H1 (cell line): ENCODE measurements at regions not wholly inside any gene's neighbourhood (a gene's known extent, or its start where the extent isn't known, plus 50 kb on each side); places are given as distances from the start of the nearest gene placed in this dataset.

Source experiments
- SIRT6 ChIP-seq: IDR thresholded peaks from one replicate; pipeline ENCODE4 v1.7.1; 2012; ENCODE audit warnings: low read length, inconsistent platforms
- SP2 ChIP-seq: IDR thresholded peaks from 2 replicates; pipeline ENCODE4 v1.6.1; 2012; ENCODE audit warnings: mild to moderate bottlenecking, low read length, inconsistent platforms
- SUZ12 ChIP-seq: fragments of 200-600 bp; sonication (generic); IDR thresholded peaks from 2 replicates; pipeline ENCODE4 v1.6.1; 2012; ENCODE audit warnings: mild to moderate bottlenecking, inconsistent platforms, low read length, moderate library complexity, mixed read lengths
- TAF7 ChIP-seq: optimal IDR thresholded peaks from 2 replicates; pipeline ENCODE3; 2011; ENCODE audit warnings: low read depth, mild to moderate bottlenecking, inconsistent platforms, low read length, moderate library complexity, borderline replicate concordance
- TF ChIP-seq, protein P1 (sequence below): fragments of 300-600 bp; sonication (generic); IDR thresholded peaks from 2 replicates; pipeline ENCODE4 v1.7.1; 2012; ENCODE audit warnings: low read length, moderate library complexity, mild to moderate bottlenecking, inconsistent platforms; ENCODE audit not compliant: insufficient replicate concordance
- TF ChIP-seq, protein P2 (sequence below): IDR thresholded peaks from 2 replicates; pipeline ENCODE4 v1.6.1; 2012; ENCODE audit warnings: inconsistent platforms

DNA sequence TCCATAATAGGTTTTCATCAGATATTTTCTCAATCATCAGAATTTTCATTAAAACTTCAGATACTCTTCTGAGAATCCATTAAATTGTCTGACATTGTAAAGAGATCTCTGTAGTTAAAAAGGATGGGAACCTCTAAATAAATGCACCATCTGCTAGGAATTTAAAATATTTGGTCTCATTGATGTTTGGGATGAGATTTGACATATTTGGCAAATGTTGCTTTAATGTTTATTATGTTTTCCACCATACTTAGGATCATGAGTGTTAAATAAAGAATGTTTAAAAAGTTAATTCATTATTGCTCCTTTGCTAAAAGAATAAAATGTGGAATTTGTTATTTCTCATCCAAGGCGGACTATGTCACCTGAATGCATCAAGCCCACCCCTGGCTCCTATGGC lies 85.5 kb upstream of the VANGL1 start (continued):
- TF ChIP-seq, protein P1, sequence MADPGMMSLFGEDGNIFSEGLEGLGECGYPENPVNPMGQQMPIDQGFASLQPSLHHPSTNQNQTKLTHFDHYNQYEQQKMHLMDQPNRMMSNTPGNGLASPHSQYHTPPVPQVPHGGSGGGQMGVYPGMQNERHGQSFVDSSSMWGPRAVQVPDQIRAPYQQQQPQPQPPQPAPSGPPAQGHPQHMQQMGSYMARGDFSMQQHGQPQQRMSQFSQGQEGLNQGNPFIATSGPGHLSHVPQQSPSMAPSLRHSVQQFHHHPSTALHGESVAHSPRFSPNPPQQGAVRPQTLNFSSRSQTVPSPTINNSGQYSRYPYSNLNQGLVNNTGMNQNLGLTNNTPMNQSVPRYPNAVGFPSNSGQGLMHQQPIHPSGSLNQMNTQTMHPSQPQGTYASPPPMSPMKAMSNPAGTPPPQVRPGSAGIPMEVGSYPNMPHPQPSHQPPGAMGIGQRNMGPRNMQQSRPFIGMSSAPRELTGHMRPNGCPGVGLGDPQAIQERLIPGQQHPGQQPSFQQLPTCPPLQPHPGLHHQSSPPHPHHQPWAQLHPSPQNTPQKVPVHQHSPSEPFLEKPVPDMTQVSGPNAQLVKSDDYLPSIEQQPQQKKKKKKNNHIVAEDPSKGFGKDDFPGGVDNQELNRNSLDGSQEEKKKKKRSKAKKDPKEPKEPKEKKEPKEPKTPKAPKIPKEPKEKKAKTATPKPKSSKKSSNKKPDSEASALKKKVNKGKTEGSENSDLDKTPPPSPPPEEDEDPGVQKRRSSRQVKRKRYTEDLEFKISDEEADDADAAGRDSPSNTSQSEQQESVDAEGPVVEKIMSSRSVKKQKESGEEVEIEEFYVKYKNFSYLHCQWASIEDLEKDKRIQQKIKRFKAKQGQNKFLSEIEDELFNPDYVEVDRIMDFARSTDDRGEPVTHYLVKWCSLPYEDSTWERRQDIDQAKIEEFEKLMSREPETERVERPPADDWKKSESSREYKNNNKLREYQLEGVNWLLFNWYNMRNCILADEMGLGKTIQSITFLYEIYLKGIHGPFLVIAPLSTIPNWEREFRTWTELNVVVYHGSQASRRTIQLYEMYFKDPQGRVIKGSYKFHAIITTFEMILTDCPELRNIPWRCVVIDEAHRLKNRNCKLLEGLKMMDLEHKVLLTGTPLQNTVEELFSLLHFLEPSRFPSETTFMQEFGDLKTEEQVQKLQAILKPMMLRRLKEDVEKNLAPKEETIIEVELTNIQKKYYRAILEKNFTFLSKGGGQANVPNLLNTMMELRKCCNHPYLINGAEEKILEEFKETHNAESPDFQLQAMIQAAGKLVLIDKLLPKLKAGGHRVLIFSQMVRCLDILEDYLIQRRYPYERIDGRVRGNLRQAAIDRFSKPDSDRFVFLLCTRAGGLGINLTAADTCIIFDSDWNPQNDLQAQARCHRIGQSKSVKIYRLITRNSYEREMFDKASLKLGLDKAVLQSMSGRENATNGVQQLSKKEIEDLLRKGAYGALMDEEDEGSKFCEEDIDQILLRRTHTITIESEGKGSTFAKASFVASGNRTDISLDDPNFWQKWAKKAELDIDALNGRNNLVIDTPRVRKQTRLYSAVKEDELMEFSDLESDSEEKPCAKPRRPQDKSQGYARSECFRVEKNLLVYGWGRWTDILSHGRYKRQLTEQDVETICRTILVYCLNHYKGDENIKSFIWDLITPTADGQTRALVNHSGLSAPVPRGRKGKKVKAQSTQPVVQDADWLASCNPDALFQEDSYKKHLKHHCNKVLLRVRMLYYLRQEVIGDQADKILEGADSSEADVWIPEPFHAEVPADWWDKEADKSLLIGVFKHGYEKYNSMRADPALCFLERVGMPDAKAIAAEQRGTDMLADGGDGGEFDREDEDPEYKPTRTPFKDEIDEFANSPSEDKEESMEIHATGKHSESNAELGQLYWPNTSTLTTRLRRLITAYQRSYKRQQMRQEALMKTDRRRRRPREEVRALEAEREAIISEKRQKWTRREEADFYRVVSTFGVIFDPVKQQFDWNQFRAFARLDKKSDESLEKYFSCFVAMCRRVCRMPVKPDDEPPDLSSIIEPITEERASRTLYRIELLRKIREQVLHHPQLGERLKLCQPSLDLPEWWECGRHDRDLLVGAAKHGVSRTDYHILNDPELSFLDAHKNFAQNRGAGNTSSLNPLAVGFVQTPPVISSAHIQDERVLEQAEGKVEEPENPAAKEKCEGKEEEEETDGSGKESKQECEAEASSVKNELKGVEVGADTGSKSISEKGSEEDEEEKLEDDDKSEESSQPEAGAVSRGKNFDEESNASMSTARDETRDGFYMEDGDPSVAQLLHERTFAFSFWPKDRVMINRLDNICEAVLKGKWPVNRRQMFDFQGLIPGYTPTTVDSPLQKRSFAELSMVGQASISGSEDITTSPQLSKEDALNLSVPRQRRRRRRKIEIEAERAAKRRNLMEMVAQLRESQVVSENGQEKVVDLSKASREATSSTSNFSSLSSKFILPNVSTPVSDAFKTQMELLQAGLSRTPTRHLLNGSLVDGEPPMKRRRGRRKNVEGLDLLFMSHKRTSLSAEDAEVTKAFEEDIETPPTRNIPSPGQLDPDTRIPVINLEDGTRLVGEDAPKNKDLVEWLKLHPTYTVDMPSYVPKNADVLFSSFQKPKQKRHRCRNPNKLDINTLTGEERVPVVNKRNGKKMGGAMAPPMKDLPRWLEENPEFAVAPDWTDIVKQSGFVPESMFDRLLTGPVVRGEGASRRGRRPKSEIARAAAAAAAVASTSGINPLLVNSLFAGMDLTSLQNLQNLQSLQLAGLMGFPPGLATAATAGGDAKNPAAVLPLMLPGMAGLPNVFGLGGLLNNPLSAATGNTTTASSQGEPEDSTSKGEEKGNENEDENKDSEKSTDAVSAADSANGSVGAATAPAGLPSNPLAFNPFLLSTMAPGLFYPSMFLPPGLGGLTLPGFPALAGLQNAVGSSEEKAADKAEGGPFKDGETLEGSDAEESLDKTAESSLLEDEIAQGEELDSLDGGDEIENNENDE = no peak
- TF ChIP-seq, protein P2, sequence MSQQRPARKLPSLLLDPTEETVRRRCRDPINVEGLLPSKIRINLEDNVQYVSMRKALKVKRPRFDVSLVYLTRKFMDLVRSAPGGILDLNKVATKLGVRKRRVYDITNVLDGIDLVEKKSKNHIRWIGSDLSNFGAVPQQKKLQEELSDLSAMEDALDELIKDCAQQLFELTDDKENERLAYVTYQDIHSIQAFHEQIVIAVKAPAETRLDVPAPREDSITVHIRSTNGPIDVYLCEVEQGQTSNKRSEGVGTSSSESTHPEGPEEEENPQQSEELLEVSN = no peak
- TF ChIP-seq SP2 (no peak), SUZ12 (no peak), SIRT6 (no peak), TAF7 (no peak)
